GM12874 (cell line): ENCODE measurements at regions not wholly inside any gene's neighbourhood (a gene's known extent, or its start where the extent isn't known, plus 50 kb on each side); places are given as distances from the start of the nearest gene placed in this dataset.

ENCODE experiments used
- TF ChIP-seq, protein P1 (sequence below): IDR thresholded peaks from 2 replicates; pipeline ENCODE4 v1.5.1; 2011; ENCODE audit warnings: low read depth, mild to moderate bottlenecking, control low read depth, low read length, moderate library complexity; ENCODE audit not compliant: insufficient read depth

DNA sequence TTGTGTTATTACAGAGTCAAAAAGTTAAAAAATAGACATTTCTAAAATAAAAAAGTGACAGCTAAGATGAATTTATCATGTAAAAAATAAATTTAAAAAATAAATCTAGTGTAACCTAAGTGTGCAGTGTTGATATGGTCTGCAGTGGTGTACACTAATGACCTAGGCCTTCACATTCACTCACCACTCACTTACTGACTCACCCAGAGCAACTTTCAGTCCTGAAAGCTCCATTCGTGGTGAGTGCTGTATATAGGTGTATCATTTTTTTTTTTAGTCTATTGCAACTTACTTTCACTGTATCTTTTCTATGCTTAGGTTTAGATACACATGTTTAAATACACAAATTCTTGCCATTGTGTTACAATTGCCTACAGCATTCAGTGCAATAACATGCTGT, 459.4 kb upstream of the ROBO1 start:
- TF ChIP-seq, protein P1, sequence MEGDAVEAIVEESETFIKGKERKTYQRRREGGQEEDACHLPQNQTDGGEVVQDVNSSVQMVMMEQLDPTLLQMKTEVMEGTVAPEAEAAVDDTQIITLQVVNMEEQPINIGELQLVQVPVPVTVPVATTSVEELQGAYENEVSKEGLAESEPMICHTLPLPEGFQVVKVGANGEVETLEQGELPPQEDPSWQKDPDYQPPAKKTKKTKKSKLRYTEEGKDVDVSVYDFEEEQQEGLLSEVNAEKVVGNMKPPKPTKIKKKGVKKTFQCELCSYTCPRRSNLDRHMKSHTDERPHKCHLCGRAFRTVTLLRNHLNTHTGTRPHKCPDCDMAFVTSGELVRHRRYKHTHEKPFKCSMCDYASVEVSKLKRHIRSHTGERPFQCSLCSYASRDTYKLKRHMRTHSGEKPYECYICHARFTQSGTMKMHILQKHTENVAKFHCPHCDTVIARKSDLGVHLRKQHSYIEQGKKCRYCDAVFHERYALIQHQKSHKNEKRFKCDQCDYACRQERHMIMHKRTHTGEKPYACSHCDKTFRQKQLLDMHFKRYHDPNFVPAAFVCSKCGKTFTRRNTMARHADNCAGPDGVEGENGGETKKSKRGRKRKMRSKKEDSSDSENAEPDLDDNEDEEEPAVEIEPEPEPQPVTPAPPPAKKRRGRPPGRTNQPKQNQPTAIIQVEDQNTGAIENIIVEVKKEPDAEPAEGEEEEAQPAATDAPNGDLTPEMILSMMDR = no peak

DNA sequence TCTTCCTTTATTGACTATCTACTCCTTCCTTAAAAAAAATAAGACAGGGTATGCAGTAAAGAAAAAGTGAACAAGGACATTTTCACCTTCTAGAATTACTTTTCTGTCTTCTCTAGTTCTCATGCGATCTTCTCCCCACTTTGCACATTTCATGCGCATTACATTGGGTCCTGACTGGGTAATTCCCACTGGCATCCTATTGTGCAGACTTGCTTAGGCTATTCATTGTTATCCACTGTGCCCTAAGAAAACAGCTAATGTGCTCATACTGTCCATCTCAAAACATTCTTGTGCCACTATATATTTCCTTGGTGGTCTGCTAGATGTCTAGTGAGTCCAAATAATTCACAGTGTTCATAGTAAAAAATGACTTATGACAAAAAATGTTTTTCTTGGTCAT, 447.4 kb upstream of the ROBO1 start:
- TF ChIP-seq, protein P1 = no peak

DNA sequence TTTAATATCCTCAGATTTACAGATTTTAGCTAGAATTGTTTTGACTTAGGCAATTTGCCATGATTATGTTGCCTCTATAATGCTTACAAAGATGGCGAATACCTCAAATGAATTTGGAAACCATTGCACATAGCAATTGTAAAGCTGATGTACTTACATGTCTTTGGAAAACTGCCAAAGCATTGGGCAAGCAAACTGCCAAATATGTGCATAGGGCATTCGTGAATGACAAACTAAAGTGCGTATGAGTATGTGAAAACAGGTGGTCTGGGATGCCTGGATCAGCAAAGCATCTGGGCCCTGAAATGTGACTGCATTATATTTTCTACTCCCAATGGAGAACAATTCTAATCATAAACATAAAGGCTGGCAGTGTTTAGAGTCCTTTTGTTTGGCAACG, 445.3 kb upstream of the ROBO1 start:
- TF ChIP-seq, protein P1 = no peak

DNA sequence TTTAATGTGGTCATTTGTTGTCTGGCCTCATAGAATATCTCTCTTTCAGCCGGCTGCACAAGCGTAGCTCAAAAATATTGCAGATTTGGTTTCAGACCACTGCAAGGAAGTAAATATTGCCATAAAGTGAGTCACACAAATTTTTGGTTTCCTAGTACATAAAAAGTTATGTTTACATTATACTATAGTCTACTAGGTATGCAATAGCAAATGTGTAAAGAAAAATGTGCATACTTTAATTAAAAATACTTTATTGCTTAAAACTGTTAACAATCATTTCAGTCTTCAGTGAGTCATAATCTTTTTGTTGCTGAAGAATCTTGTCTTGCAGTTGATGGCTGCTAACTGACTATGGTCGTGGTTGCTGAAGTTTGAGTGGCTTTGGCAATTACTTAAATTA, 425.1 kb upstream of the ROBO1 start:
- TF ChIP-seq, protein P1 = no peak

DNA sequence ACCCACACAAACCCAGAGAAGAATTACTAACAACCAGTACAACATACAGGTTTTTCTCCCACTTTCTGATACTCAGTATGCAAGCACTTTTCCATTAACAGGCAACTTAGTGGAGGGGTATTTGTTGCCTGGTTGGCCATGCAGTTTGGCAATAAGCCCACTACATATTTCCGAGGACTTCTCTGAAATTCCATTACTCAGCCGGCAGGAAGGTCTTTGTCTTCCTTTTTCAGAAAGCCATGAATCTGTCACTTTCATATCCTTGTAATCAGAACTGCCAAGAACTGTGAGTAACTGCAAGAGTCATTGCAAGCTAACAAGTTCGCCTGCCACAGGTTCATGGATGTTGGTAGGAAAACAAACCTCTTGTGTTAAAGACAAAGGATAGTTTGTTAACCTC, 422.3 kb upstream of the ROBO1 start:
- TF ChIP-seq, protein P1 = no peak

DNA sequence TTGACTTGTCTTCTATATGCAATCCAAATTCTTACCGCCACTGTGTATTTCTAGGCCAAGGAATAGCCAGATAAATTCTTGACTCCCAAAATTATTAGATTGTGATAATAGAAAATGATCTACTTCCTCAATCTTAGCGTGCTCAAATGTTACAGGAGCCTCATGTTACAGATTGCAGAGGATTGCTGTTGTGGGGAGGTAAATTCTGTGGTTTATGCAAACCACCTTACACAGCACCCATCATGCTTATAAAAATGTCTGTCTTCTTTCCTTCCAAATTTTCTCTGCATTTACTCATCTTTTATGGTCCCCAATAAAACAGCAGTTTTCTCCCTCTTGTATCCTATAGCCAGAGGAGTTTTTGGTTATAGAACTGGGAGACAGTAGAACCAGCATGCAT, 420.2 kb upstream of the ROBO1 start:
- TF ChIP-seq, protein P1 = no peak

DNA sequence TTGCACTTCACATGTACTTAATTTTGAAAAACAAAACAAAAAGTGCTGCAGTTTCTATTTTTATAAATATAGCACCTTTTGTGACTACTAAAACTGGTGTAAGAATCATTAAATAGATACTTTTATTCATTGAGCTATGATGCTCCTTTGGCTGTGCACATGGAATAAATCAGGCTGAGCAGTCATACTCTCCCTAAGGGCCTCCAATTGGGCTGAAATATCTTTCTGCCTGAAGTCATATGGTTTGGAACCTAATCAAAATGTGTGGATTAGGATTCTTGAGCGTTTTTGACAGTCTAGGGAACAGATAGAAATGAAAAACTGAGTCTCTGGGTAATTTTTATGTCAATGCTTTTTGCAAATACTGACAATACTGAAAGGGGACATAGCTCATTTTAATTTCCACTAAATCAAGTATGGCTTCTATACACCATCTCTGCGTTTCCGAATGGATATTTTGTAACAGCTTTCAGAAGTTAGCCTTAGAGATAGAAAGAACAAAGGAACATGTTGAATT, 392.2 kb upstream of the ROBO1 start:
- TF ChIP-seq, protein P1 = no peak
